GM12891 (cell line): ENCODE measurements at regions not wholly inside any gene's neighbourhood (a gene's known extent, or its start where the extent isn't known, plus 50 kb on each side); places are given as distances from the start of the nearest gene placed in this dataset.

Experiments
- PAX5 ChIP-seq: IDR thresholded peaks from 2 replicates; pipeline ENCODE4 v1.6.1; 2011; ENCODE audit warnings: low read length, moderate library complexity, mild to moderate bottlenecking; ENCODE audit not compliant: insufficient read depth, severe bottlenecking
- POLR2A ChIP-seq: IDR thresholded peaks from 2 replicates; pipeline ENCODE4 v1.6.1; 2011; ENCODE audit warnings: low read depth, low read length, control low read depth
- POLR2AphosphoS5 ChIP-seq: IDR thresholded peaks from 2 replicates; pipeline ENCODE4 v1.6.1; 2011; ENCODE audit warnings: low read depth, low read length, control low read depth
- POU2F2 ChIP-seq: IDR thresholded peaks from 2 replicates; pipeline ENCODE4 v1.6.1; 2011; ENCODE audit warnings: low read depth, mild to moderate bottlenecking, control low read depth, low read length, moderate library complexity
- SPI1 ChIP-seq: IDR thresholded peaks from 2 replicates; pipeline ENCODE4 v1.6.1; 2011; ENCODE audit warnings: low read depth, low read length, control low read depth
- TAF1 ChIP-seq: IDR thresholded peaks from 2 replicates; pipeline ENCODE4 v1.6.1; 2011; ENCODE audit warnings: low read depth, low read length, control low read depth

GRCh38 chr1:177656598-177656997 is 313.3 kb downstream of the SEC16B start:
- TF ChIP-seq POLR2AphosphoS5, result no peak
- TF ChIP-seq POLR2A, result no peak
- no peak for TF ChIP-seq POU2F2
- no peak for TF ChIP-seq TAF1
- TF ChIP-seq SPI1, result no peak
- no peak for TF ChIP-seq PAX5
